HCEC 1CT (cell line): ENCODE measurements at regions not wholly inside any gene's neighbourhood (a gene's known extent, or its start where the extent isn't known, plus 50 kb on each side); places are given as distances from the start of the nearest gene placed in this dataset.

Source experiments
- DNase-seq: peaks from one replicate; pipeline ENCODE4 v3.0.0-alpha.2; 2017

DNA sequence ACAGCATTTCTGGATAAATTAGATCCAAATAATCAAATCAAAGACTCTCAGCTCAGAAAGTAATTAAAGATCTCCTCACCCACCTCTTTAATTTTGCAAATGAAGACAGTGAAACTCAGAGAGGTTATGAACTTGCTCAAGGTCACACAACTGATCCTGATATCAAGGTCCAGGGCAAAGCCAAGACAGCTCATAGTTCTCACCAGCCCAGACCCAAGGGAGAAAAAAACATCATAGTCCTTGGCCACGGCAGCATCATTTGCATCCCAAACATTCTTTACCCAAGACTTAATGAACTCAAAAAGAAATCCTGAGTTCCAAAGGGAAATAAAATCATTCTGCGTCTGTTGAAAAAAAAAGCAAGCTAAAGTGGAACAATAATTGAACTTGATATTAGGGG, 112.1 kb downstream of the DAD1 start:
- DNase-seq = no peak

GRCh38 chr14:22476005-22476751, 112.8 kb downstream of the DAD1 start:
- no peak for DNase-seq

DNA sequence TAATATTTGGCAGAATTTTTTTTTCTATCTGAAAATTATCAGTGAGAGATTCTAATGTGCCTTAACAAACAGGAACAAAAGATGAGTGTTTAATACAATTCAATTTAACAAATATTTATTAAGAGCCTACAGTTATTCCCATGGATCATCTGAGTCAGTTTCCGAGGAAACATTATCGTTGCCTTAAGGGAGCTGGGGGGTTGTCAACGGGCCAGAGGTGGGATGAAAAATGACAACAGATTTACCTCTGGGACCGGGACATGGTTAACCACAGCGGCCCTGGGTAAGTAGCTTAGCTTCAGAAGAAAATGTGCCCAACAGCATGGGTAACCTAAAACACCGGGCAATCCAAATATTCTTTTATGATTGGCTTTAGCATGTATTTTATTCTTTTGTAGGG, 113.6 kb downstream of the DAD1 start:
- DNase-seq = no peak

DNA sequence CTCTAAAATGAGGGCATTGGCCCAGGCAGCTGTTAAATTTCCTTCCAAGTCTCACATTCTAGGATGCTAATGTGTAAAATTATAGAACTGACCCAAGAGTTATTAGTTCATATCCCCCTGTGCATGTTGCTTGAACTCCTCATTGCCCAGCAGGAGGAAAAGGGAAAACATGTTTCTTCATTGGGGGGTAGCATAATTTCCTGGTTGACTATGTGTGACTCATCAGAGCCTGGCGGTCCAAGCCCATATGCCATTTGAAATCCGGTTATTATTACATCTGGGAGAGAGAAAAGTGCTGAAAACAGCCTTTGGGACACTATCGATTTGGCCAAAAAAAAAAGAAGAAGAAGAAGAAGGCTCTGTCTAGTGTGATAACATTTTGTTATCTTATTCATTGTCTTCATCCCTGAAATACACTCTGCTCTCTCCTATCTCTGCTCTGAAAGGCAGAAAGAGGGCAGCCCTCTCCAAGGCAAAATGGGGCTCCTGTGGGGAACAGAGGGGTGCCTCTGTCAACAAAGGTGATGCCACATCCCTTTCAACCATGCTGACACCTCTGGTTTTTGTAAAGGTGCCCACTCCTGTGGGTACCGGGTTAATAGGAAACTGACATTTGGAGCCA, 114.2 kb downstream of the DAD1 start:
- peak; percentile 54 for DNase-seq

GRCh38 chr14:22472935-22473854, 115.8 kb downstream of the DAD1 start:
- peak; percentile 39 for DNase-seq

DNA sequence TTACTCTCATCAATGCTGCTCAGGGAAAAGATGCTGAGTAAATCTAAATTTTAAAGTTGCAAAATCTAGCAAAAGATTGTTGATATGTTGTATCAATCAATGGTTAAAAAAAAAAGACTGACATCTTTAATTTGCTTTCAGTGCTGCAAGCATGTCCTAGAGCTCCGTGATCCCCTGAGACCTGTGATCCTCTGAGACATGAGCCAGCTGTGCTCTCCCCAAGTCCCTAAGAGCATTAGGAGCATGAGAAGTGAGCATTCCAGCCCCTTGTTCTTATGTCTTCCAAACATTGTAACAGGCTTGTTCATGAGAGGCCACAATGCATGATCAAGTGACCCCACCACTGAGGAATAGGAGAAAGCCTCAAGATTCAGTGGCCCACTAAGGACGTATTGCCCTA, 116.6 kb downstream of the DAD1 start:
- no peak for DNase-seq

DNA sequence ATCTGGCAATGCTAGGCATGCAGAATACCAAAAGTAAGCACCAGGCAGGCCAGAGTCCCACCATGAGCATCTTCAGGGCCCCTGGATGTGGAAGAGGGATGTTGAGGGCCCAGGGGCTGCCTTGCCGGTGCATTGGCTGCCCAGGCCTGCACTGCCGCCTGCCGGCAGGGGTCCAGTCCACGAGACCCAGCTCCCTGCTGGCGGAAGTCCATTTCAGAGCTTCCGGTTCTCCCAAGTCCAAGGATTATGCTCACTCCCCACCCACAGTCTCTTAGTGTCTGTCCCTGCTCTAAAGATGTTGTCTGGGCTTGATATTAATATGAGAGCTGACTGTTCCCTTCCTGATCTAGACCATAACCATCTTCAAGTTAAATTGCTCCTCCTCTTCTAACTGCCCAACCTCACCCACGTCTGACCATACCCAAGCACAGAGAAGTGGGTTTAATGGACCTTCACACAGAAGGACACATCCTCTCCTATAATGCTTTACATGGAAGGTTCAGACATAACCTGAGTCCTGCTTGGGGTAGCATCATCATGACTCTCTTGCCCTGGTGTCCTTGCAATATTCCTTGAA, 117.4 kb downstream of the DAD1 start:
- no peak for DNase-seq

DNA sequence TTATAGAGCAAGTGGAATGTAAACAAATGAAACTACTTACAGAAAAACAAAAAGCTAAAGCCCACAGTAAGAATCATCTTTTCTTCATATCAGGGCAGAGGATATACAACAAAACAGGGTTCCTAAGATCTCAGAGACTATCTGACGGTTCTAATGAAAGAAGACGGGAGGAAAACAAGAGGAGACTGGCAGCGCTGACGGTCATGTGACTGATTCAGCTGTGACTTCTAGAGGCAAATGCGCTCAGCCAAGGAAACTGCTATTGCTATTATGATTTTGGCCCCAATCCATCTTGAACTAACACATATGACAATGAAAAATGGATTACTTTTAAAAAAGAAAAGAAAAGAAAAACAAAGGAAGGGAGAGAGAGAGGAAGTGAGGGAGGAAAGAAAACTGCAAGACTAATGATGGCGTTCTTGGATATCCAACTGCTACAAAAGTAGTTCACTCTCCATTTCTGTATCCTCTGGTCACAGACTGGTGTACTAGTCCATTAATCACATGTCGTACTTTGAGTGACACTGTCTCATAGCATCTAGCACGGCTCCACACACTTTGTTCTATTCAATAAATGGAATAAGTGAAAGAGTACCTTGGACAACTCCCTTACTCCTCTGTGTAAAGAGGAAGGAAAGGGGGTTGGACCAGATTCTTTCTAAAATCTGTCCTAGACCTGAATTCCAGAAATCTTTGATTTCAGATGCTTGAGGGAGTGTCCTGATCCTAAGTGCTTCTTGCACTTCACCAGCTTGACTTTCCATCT, 119.3 kb downstream of the DAD1 start:
- no peak for DNase-seq

- no peak for DNase-seq
These were observed 120.2 kb downstream of the DAD1 start for GRCh38 chr14:22468830-22469229.

DNA sequence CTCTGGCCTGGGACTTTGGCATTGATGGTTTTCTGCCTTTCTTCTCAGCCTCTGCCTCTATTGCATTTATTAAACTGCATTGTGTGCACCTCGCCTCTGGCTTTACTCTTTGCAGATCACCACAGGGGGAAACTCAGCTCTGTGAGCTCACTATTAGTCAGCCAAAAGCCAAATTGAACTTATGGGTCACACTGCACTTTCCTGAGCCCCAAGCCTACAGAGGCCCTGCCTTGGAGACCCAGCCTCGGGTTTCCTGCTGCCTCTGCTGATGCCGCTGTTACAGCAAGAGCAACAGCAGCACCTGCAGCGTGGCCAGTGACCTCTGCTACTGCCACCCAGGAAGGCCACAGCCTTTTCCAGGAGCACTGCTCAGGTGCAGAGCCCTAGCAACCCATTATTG, 122.5 kb downstream of the DAD1 start:
- DNase-seq = peak; percentile 48

DNA sequence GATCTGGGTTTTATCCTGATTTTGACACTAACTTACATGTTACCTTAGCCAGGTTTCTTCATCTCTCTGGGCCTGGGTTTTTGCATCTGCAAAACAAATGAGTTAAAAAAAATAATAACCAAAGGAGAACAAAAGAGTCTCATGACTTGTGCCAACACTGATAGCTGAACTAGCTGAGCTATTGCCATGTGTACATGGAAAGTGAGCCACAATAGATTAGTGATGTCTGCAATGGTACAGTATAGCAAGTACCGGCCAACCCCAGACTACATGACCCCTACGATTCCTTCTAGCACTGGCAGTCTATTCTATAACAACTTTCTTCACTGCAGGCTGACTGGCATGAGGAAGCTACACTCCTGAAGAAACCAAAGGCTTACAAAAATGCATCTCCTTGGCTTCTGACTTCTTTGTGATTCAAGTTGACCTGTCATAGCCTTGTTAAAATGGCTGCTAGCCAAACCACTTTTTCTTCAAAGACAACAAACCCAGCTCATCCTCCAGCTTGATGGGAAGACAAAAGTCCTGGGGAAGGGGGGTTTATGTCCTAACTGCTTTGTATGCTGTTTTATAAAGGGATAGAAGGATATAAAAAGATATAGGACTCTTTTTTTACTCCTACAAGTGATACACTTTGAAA, 123.7 kb downstream of the DAD1 start:
- no peak for DNase-seq

- no peak for DNase-seq
These were observed 124.4 kb downstream of the DAD1 start for GRCh38 chr14:22464422-22465142.

- no peak for DNase-seq
These were observed 125.3 kb downstream of the DAD1 start for GRCh38 chr14:22463763-22464173.

DNA sequence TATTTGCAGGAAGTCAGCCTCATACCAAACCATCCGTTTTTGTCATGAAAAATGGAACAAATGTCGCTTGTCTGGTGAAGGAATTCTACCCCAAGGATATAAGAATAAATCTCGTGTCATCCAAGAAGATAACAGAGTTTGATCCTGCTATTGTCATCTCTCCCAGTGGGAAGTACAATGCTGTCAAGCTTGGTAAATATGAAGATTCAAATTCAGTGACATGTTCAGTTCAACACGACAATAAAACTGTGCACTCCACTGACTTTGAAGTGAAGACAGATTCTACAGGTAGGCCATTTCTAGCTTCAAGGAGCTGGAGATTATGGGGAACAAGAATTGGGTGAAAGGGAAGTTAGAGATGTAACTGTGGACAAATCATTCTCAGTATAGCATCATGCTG, 126.1 kb downstream of the DAD1 start:
- no peak for DNase-seq

GRCh38 chr14:22460461-22461195, 128.4 kb downstream of the DAD1 start:
- no peak for DNase-seq

DNA sequence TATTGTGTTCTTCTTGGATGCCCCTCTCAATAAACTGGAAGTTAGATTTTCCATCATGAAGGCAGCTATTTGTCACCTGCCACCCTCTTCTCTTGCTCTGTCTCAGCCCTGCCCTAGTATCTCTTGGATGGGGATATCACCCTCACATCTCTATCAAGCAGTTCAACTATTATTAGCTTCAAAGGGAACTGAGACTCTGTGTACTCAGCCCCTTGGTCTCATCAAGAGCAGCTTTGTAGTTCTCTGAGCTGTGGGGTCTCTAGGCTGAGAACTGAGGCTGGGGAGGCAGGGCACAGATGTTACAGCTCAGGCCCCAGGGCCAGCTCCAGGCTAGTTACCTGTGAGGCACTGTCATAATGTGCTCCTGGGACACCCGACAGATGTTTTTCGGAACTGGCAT, 130.3 kb downstream of the DAD1 start:
- DNase-seq = no peak

DNA sequence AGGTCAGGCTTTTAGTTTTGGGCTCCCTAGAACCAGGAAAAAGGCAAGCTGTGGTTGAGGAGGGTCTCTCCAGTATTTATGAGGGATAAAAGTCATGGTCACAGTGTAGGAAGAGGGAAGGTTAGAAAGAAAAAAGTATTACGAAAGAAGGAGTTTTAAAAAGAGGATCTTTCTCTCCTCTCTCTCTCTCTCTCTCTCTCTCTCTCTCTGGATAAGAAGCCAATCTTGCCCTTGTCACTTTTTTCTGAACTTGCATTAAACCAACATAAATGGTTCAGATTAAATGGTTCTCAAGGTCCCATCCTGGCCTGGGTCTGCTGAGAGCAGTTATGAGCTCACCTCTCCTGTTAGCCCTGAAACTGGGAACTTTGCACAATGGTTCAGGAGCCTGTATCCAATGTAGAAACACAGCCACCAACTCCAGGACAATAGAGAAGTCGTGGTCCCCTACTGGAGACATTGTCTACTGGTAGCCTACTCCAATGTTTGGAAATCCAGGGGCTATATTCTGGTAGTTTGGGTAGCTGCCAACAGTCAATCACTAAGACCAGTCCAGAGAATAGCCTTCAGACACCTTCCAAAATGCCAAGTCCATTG, 131.9 kb downstream of the DAD1 start:
- DNase-seq = no peak

DNA sequence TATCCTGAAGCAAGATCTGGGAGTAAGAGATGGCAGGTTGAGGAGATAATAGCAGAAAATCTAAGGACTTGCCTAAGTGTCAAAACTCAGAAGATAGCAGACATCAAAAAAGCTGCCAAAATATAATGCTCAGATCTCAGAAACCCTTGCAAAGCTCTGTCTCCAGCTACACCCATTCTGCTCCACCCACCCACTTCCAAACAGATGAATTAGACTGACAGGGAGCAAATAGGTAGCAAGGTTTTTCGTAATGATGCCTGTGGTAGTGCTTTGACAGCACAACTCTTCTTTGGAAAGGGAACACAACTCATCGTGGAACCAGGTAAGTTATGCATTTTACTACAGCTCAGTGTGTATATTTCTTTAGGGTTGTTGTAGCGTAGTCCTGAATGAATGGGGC, 132.6 kb downstream of the DAD1 start:
- no peak for DNase-seq

- no peak for DNase-seq
These were observed 136.7 kb downstream of the DAD1 start for GRCh38 chr14:22452330-22452729.

- DNase-seq = no peak
These were observed 138.8 kb downstream of the DAD1 start for GRCh38 chr14:22450266-22450665.
